ENCODE measurements at regions not wholly inside any gene's neighbourhood (a gene's known extent, or its start where the extent isn't known, plus 50 kb on each side); places are given as distances from the start of the nearest gene placed in this dataset.

DNA sequence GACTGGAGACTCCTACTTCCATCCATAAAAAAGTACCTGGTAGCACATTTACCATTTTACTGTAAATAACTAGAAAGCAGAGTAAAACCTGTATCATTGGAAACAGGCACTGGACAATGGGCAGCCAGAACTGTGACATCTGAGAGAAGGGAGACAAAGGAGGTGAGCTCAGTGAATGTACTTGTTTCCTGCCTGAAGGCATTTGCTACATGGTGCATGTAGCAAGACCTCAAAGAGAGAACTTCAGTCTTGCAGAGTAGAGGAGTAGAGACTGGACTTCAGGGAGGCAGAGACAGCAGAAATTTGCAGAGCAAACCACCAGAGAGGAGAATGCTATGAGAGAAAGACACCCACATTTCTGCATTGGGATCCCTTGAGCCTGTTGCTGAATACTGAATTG, 171.0 kb upstream of the CCN2 start:
- intact Hi-C loops (cut with micrococcal nuclease) = no loop called here
- Mint-ChIP-seq H3K27ac (no peak overlapping the region), H3K36me3 (no peaks in the 10 kb centered on the region), H3K27me3 (ENCODE audit: low read depth in 3 of 3) (peaks cover 0 to 2% (median 1%) of the 10 kb centered on the region in 3 donors), H3K4me1 (no peaks in the 10 kb centered on the region), H3K9me3 (peaks cover 0 to 5% (median 0%) of the 10 kb centered on the region in 7 donors), H3K4me3 (no peak overlapping the region)
- Histone ChIP-seq H3K9me3 (replicated peaks in 1 of 2; ENCODE audit: control insufficient read depth in 1 of 2, insufficient read depth in 1 of 2, low read length in 2 of 2) (no peaks in the 10 kb centered on the region), H2AFZ (ENCODE audit: insufficient read depth, low read depth, low read length, poor library complexity, severe bottlenecking) (no peak overlapping the region), H3K79me2 (ENCODE audit: insufficient read depth, low read length) (no peaks in the 10 kb centered on the region), H3K4me1 (ENCODE audit: control insufficient read depth in 1 of 2, insufficient read depth in 2 of 2, low read length in 2 of 2) (no peaks in the 10 kb centered on the region), H3K36me3 (replicated peaks in 1 of 2; ENCODE audit: control insufficient read depth in 1 of 2, insufficient read depth in 2 of 2, low read length in 2 of 2) (no peaks in the 10 kb centered on the region), H3K4me3 (replicated peaks in 1 of 3; ENCODE audit: low read depth in 2 of 3, low read length in 3 of 3) (no peak overlapping the region), H3K27ac (ENCODE audit: low read depth in 1 of 2, low read length in 2 of 2) (no peak overlapping the region), H3K9ac (ENCODE audit: insufficient read depth, low read length, poor library complexity, severe bottlenecking) (no peak overlapping the region), H4K20me1 (ENCODE audit: insufficient read depth, low read length) (no peaks in the 10 kb centered on the region), H3K4me2 (replicated peaks; ENCODE audit: extremely low read depth, low read length, poor library complexity, severe bottlenecking) (no peak overlapping the region), H3K27me3 (ENCODE audit: control insufficient read depth in 2 of 2, insufficient read depth in 2 of 2, low read length in 2 of 2) (no peaks in the 10 kb centered on the region)
- DNase-seq = no peak
- TF ChIP-seq, protein P1, sequence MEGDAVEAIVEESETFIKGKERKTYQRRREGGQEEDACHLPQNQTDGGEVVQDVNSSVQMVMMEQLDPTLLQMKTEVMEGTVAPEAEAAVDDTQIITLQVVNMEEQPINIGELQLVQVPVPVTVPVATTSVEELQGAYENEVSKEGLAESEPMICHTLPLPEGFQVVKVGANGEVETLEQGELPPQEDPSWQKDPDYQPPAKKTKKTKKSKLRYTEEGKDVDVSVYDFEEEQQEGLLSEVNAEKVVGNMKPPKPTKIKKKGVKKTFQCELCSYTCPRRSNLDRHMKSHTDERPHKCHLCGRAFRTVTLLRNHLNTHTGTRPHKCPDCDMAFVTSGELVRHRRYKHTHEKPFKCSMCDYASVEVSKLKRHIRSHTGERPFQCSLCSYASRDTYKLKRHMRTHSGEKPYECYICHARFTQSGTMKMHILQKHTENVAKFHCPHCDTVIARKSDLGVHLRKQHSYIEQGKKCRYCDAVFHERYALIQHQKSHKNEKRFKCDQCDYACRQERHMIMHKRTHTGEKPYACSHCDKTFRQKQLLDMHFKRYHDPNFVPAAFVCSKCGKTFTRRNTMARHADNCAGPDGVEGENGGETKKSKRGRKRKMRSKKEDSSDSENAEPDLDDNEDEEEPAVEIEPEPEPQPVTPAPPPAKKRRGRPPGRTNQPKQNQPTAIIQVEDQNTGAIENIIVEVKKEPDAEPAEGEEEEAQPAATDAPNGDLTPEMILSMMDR (IDR thresholded peaks at IDR 0.05) = no peak

DNA sequence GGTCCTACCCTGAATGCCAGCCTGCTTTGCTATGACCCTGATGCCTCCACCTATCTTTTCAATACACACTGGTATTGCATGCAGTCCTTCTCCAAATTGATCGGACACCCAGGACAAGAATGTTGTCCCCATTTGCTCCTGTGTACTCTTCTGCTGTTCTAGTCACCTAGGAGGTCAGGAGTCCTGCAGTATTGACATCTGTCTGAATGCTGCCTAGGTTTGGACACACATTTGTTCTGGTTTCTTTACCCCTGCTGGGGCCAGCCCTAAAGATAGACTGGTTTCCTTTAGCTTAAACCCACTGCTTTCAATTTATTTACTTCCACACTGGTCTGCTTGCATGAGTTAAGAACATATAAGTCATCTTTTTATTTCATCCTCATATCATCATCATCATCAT, 167.0 kb upstream of the CCN2 start:
- Histone ChIP-seq H3K79me2 (ENCODE audit: insufficient read depth, low read length) (no peaks in the 10 kb centered on the region), H3K4me3 (replicated peaks in 1 of 3; ENCODE audit: low read depth in 2 of 3, low read length in 3 of 3) (no peak overlapping the region), H3K4me2 (replicated peaks; ENCODE audit: extremely low read depth, low read length, poor library complexity, severe bottlenecking) (no peak overlapping the region), H3K27me3 (ENCODE audit: control insufficient read depth in 2 of 2, insufficient read depth in 2 of 2, low read length in 2 of 2) (no peaks in the 10 kb centered on the region), H3K27ac (ENCODE audit: low read depth in 1 of 2, low read length in 2 of 2) (no peak overlapping the region), H3K9me3 (replicated peaks in 1 of 2; ENCODE audit: control insufficient read depth in 1 of 2, insufficient read depth in 1 of 2, low read length in 2 of 2) (no peaks in the 10 kb centered on the region), H3K36me3 (replicated peaks in 1 of 2; ENCODE audit: control insufficient read depth in 1 of 2, insufficient read depth in 2 of 2, low read length in 2 of 2) (no peaks in the 10 kb centered on the region), H2AFZ (ENCODE audit: insufficient read depth, low read depth, low read length, poor library complexity, severe bottlenecking) (no peak overlapping the region), H4K20me1 (ENCODE audit: insufficient read depth, low read length) (no peaks in the 10 kb centered on the region), H3K9ac (ENCODE audit: insufficient read depth, low read length, poor library complexity, severe bottlenecking) (no peak overlapping the region), H3K4me1 (ENCODE audit: control insufficient read depth in 1 of 2, insufficient read depth in 2 of 2, low read length in 2 of 2) (no peaks in the 10 kb centered on the region)
- intact Hi-C loops (cut with micrococcal nuclease) = no loop called here
- no peaks in the 10 kb centered on the region for H3K36me3 Mint-ChIP-seq
- H3K9me3 Mint-ChIP-seq = peaks cover 0 to 9% (median 0%) of the 10 kb centered on the region in 7 donors
- no peak overlapping the region for H3K27ac Mint-ChIP-seq
- WGBS (ENCODE audit: insufficient coverage) = 80% methylated on average over 1 of the region's 1 CpG
- no peak overlapping the region for H3K4me3 Mint-ChIP-seq
- TF ChIP-seq, protein P1 (IDR thresholded peaks at IDR 0.05) = no peak
- no peak for DNase-seq
- peaks cover 0 to 2% (median 1%) of the 10 kb centered on the region in 3 donors for H3K27me3 Mint-ChIP-seq (ENCODE audit: low read depth in 3 of 3)
- H3K4me1 Mint-ChIP-seq = no peaks in the 10 kb centered on the region

All from CD14-positive monocyte (primary cell).